OCI-LY1 (cell line): ENCODE measurements at regions not wholly inside any gene's neighbourhood (a gene's known extent, or its start where the extent isn't known, plus 50 kb on each side); places are given as distances from the start of the nearest gene placed in this dataset.

ENCODE experiments used
- EZH2 ChIP-seq: fragments of 200-600 bp; sonication (generic), shearing (Covaris generic); IDR thresholded peaks from 2 replicates; pipeline ENCODE4 v1.8.0; 2017; ENCODE audit warnings: borderline replicate concordance, mixed run types, mild to moderate bottlenecking, antibody characterized with exemption, low read length, moderate library complexity, mixed read lengths
- TF ChIP-seq, protein P1 (sequence below): fragments of 200-600 bp; sonication (generic), shearing (Covaris generic); IDR thresholded peaks from 2 replicates; pipeline ENCODE4 v1.5.1; 2017; ENCODE audit warnings: mild to moderate bottlenecking, antibody characterized with exemption, low read length, moderate library complexity, mixed read lengths

DNA sequence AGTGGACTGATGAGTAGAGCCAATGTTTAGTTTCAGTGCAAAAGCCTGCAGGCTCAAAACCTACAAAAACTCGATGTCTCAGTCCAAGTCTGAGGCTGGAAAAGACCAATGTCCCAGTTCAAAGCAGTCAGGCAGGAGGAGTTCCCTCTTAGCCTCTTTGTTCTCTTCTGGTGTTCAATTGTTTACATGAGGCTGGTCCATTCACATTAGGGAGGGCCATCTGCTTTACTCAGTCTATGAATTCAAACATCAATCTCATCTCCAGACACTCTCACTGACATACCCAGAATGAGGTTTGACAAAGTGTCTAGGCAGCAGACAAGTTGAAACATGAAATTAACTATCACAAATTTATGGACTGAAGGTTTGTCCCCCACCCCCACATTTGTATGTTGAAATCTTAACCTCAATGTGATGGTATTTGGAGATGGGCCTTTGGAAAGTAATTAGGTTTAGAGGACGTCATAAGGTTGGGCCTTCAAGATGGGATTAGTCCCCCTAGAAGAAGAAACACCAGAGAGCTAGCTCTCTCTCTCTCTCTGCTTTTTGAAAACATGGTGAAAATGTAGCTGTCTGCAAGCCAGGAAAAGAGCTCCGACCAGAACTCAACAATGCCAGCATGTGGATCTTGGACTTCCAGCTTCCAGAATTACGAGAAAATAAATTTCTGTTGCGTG is 438.5 kb upstream of the RGMA start:
- TF ChIP-seq, protein P1, sequence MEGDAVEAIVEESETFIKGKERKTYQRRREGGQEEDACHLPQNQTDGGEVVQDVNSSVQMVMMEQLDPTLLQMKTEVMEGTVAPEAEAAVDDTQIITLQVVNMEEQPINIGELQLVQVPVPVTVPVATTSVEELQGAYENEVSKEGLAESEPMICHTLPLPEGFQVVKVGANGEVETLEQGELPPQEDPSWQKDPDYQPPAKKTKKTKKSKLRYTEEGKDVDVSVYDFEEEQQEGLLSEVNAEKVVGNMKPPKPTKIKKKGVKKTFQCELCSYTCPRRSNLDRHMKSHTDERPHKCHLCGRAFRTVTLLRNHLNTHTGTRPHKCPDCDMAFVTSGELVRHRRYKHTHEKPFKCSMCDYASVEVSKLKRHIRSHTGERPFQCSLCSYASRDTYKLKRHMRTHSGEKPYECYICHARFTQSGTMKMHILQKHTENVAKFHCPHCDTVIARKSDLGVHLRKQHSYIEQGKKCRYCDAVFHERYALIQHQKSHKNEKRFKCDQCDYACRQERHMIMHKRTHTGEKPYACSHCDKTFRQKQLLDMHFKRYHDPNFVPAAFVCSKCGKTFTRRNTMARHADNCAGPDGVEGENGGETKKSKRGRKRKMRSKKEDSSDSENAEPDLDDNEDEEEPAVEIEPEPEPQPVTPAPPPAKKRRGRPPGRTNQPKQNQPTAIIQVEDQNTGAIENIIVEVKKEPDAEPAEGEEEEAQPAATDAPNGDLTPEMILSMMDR, result no peak
- no peak for TF ChIP-seq EZH2
